ENCODE measurements at regions not wholly inside any gene's neighbourhood (a gene's known extent, or its start where the extent isn't known, plus 50 kb on each side); places are given as distances from the start of the nearest gene placed in this dataset.
"Not testable (repeated sequence)": the region's sequence is repeated elsewhere in the genome, so short reads cannot be mapped to it uniquely, and the experiment has no call there.

GRCh38 chr10:29380599-29381511, 92.0 kb downstream of the LYZL1 start:
- not testable (repeated sequence) for TF ChIP-seq CTCF, POLR2A (IDR thresholded peaks at IDR 0.05)

All from adrenal gland (tissue), 5 donors.